ENCODE measurements at regions not wholly inside any gene's neighbourhood (a gene's known extent, or its start where the extent isn't known, plus 50 kb on each side); places are given as distances from the start of the nearest gene placed in this dataset.

DNA sequence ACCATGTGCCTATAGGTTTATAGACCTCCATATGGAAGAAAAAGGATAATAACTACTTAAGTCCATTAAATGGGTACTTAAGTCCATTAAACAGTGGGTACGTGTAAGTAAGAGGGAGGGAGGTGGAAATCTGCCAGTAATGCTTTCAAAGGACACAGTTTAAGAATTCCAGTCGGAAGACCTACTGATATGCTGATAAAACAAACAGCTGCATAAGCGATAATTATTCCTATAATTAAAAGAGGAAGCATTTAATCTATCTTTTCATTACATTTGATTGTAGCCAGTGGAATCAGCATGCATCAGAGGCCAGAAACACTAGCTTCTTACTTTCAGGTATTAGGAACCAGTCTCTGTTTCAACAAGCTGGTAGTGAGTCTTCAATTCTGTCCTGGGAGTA, 96.4 kb upstream of the DDX18 start:
- Histone ChIP-seq H3K4me2 (ENCODE audit: low read depth, low read length) (no peak overlapping the region), H3K4ac (ENCODE audit: low read depth, low read length) (no peak overlapping the region), H2AK5ac (ENCODE audit: low read depth, low read length) (no peak overlapping the region), H3K9me1 (ENCODE audit: insufficient read depth, low read length) (no peaks in the 10 kb centered on the region), H3K27ac (ENCODE audit: insufficient read depth, low read length) (no peak overlapping the region), H3K9ac (ENCODE audit: low read depth, low read length) (no peak overlapping the region), H2AK9ac (replicated peaks; ENCODE audit: low read depth, low read length, poor library complexity) (no peak overlapping the region), H3K23ac (ENCODE audit: low read depth, low read length) (no peak overlapping the region), H3K9me3 (ENCODE audit: control insufficient read depth, insufficient read depth, low read length) (peaks cover 6% of the 10 kb centered on the region; the same call in 1 of the 2 replicates), H3K18ac (ENCODE audit: low read depth, low read length) (no peak overlapping the region), H3K4me1 (ENCODE audit: control insufficient read depth, insufficient read depth, low read length) (no peaks in the 10 kb centered on the region), H4K20me1 (ENCODE audit: insufficient read depth, low read length) (no peaks in the 10 kb centered on the region), H2BK5ac (ENCODE audit: low read depth, low read length, poor library complexity, severe bottlenecking) (no peak overlapping the region), H4K8ac (ENCODE audit: low read depth in 2 of 2, low read length in 2 of 2) (no peak overlapping the region), H2BK20ac (ENCODE audit: low read depth, low read length) (no peak overlapping the region), H3K14ac (replicated peaks; ENCODE audit: low read depth, low read length) (no peak overlapping the region), H3K36me3 (ENCODE audit: control insufficient read depth, insufficient read depth, low read length) (no peaks in the 10 kb centered on the region), H2AFZ (replicated peaks; ENCODE audit: low read length, poor library complexity) (no peak overlapping the region), H4K91ac (ENCODE audit: insufficient read depth, low read depth, low read length) (no peak overlapping the region), H4K5ac (ENCODE audit: low read depth, low read length) (no peak overlapping the region), H3K79me1 (ENCODE audit: low read depth in 1 of 2, low read length in 2 of 2) (no peaks in the 10 kb centered on the region), H2BK120ac (ENCODE audit: low read depth, low read length) (no peak overlapping the region), H2BK15ac (ENCODE audit: low read depth, low read length) (no peak overlapping the region), H3K56ac (ENCODE audit: extremely low read depth, insufficient read depth, low read length) (no peak overlapping the region), H3K27me3 (ENCODE audit: control insufficient read depth, insufficient read depth, low read length) (no peaks in the 10 kb centered on the region), H3K4me3 (ENCODE audit: insufficient read depth, low read depth, low read length) (no peak overlapping the region)
- ChIA-PET POLR2A (ENCODE audit: unreplicated experiment) (no interaction called here), CTCF (no interaction called here)
- no TSS peak for BruUV-seq (replicated peaks)
- in situ Hi-C loops (cut with MboI; ENCODE audit: low sequenced_read_pairs) (no loop called here), intact Hi-C loops (cut with micrococcal nuclease) (no loop called here), dilution Hi-C loops (cut with HindIII; ENCODE audit: low sequenced_read_pairs, unreplicated experiment) (no loop called here)
- no CpG with 5 or more reads among the region's 3 CpGs for WGBS, 2 experiments (ENCODE audit: extremely low coverage in 2 of 2, insufficient read length in 1 of 2)
- DNase-seq: no peak
- ATAC-seq (ENCODE audit: low read depth): no peak
- TF ChIP-seq CEBPB (IDR thresholded peaks at IDR 0.05; ENCODE audit: low read depth, low read length) (no peak), MAFK (IDR thresholded peaks at IDR 0.05; ENCODE audit: low read depth, low read length) (no peak), SMC3 (IDR thresholded peaks at IDR 0.05; ENCODE audit: low read depth, low read length) (no peak), RAD21 (IDR thresholded peaks at IDR 0.05; ENCODE audit: low read length) (no peak), CHD1 (IDR thresholded peaks at IDR 0.05; ENCODE audit: low read depth, low read length) (no peak), BHLHE40 (IDR thresholded peaks at IDR 0.05; ENCODE audit: low read depth, low read length) (no peak), MAZ (IDR thresholded peaks at IDR 0.05; ENCODE audit: borderline replicate concordance, low read depth, low read length) (no peak), NFE2L2 (IDR thresholded peaks at IDR 0.05; ENCODE audit: low read depth, low read length) (no peak), MXI1 (IDR thresholded peaks at IDR 0.05; ENCODE audit: borderline replicate concordance, low read depth, low read length) (no peak), FOS (IDR thresholded peaks at IDR 0.05; ENCODE audit: low read depth, low read length) (no peak), RCOR1 (IDR thresholded peaks at IDR 0.05; ENCODE audit: insufficient replicate concordance, low read length) (no peak), RFX5 (IDR thresholded peaks at IDR 0.05; ENCODE audit: low read depth, low read length) (no peak)
- TF ChIP-seq, protein P1, sequence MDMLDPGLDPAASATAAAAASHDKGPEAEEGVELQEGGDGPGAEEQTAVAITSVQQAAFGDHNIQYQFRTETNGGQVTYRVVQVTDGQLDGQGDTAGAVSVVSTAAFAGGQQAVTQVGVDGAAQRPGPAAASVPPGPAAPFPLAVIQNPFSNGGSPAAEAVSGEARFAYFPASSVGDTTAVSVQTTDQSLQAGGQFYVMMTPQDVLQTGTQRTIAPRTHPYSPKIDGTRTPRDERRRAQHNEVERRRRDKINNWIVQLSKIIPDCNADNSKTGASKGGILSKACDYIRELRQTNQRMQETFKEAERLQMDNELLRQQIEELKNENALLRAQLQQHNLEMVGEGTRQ (IDR thresholded peaks at IDR 0.05; ENCODE audit: low read depth, low read length): no peak
- TF ChIP-seq, protein P2, sequence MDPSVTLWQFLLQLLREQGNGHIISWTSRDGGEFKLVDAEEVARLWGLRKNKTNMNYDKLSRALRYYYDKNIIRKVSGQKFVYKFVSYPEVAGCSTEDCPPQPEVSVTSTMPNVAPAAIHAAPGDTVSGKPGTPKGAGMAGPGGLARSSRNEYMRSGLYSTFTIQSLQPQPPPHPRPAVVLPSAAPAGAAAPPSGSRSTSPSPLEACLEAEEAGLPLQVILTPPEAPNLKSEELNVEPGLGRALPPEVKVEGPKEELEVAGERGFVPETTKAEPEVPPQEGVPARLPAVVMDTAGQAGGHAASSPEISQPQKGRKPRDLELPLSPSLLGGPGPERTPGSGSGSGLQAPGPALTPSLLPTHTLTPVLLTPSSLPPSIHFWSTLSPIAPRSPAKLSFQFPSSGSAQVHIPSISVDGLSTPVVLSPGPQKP (IDR thresholded peaks at IDR 0.05; ENCODE audit: borderline replicate concordance, low read depth, low read length): no peak
- TF ChIP-seq, protein P3, sequence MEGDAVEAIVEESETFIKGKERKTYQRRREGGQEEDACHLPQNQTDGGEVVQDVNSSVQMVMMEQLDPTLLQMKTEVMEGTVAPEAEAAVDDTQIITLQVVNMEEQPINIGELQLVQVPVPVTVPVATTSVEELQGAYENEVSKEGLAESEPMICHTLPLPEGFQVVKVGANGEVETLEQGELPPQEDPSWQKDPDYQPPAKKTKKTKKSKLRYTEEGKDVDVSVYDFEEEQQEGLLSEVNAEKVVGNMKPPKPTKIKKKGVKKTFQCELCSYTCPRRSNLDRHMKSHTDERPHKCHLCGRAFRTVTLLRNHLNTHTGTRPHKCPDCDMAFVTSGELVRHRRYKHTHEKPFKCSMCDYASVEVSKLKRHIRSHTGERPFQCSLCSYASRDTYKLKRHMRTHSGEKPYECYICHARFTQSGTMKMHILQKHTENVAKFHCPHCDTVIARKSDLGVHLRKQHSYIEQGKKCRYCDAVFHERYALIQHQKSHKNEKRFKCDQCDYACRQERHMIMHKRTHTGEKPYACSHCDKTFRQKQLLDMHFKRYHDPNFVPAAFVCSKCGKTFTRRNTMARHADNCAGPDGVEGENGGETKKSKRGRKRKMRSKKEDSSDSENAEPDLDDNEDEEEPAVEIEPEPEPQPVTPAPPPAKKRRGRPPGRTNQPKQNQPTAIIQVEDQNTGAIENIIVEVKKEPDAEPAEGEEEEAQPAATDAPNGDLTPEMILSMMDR (conservative IDR thresholded peaks at IDR 0.05; ENCODE audit: low read depth, low read length): no peak
